CD4-positive, alpha-beta T cell (primary cell): ENCODE measurements at regions not wholly inside any gene's neighbourhood (a gene's known extent, or its start where the extent isn't known, plus 50 kb on each side); places are given as distances from the start of the nearest gene placed in this dataset.

Experiments
- ATAC-seq: fragments of 200-7000 bp; cut with Tn5 transposase; one replicate; pipeline ENCODE4 v1.10.0; 2022; ENCODE audit warnings: mild to moderate bottlenecking; ENCODE audit not compliant: poor library complexity
- CTCF ChIA-PET: fragments of 350-600 bp; sonication (Branson Sonifier 250); formaldehyde crosslinking; loops from one replicate; lab custom pipeline; 2021; ENCODE audit warnings: antibody characterized with exemption, inconsistent platforms; lab: Charles Lee
- POLR2A ChIA-PET: fragments of 350-600 bp; sonication (Branson Sonifier 250); formaldehyde crosslinking; loops from one replicate; lab custom pipeline; 2021; ENCODE audit warnings: antibody characterized with exemption, inconsistent platforms; lab: Charles Lee
- DNase-seq, 14 experiments: peaks; one replicate each; pipeline ENCODE4 v3.0.0-alpha.2; 2013 to 2020; ENCODE audit warnings: mixed read lengths in 2 of 14
- H3K27ac ChIP-seq, 2 donors: one replicate each; pipeline versions ENCODE4 v1.5.1 to v1.7.0; 2013; ENCODE audit warnings: low read length in 2 of 2, low read depth in 1 of 2, mild to moderate bottlenecking in 1 of 2
- H3K27me3 ChIP-seq, 2 experiments: 1 replicate in 1 of 2; 2 replicates in 1 of 2; pipeline versions ENCODE4 v1.6.1 to v1.7.0; 2013; ENCODE audit warnings: low read length in 2 of 2, control low read depth in 1 of 2, mild to moderate bottlenecking in 1 of 2, moderate library complexity in 1 of 2; ENCODE audit not compliant: insufficient read depth in 2 of 2, control insufficient read depth in 1 of 2
- H3K36me3 ChIP-seq: one replicate; pipeline ENCODE4 v1.6.1; 2013; ENCODE audit warnings: low read length, control low read depth; ENCODE audit not compliant: insufficient read depth
- H3K4me1 ChIP-seq: one replicate; pipeline ENCODE4 v1.6.1; 2013; ENCODE audit warnings: low read length, control low read depth; ENCODE audit not compliant: insufficient read depth
- H3K4me3 ChIP-seq: one replicate; pipeline ENCODE4 v1.5.1; 2013; ENCODE audit warnings: mild to moderate bottlenecking, low read length, moderate library complexity
- H3K9me3 ChIP-seq, 2 experiments: 1 replicate in 1 of 2; 2 replicates in 1 of 2; pipeline versions ENCODE4 v1.6.1 to v1.7.0; 2013; ENCODE audit warnings: low read length in 2 of 2, mild to moderate bottlenecking in 2 of 2, control low read depth in 1 of 2, moderate library complexity in 1 of 2; ENCODE audit not compliant: control insufficient read depth in 1 of 2, insufficient read depth in 1 of 2
- H3K27ac Mint-ChIP-seq: one replicate; pipeline ENCODE4 v1.8.0; 2020; ENCODE audit warnings: mixed read lengths
- H3K27me3 Mint-ChIP-seq: one replicate; pipeline ENCODE4 v1.8.0; 2021; ENCODE audit warnings: mixed read lengths
- H3K36me3 Mint-ChIP-seq: one replicate; pipeline ENCODE4 v1.8.0; 2021; ENCODE audit warnings: low read depth, mixed read lengths
- H3K4me1 Mint-ChIP-seq: one replicate; pipeline ENCODE4 v1.8.0; 2021; ENCODE audit warnings: low read depth, mixed read lengths
- H3K4me3 Mint-ChIP-seq: one replicate; pipeline ENCODE4 v1.8.0; 2020; ENCODE audit warnings: mild to moderate bottlenecking, mixed read lengths
- H3K9me3 Mint-ChIP-seq: one replicate; pipeline ENCODE4 v1.8.0; 2020; ENCODE audit warnings: mixed read lengths
- intact Hi-C, 2 experiments: fragments of 100-400 bp; cut with DNase I in 1 of 2; cut with micrococcal nuclease in 1 of 2; formaldehyde crosslinking; loops; one replicate each; pipeline versions ENCODE4 v1.15.1 to v1.9.0; 2023 to 2025; cut with DNase I, micrococcal nuclease
- TF ChIP-seq, protein P1 (sequence below): fragments of 200-600 bp; IDR thresholded peaks from one replicate; pipeline ENCODE4 v1.8.0; 2022; ENCODE audit warnings: antibody characterized with exemption, mild to moderate bottlenecking

- no peaks in the 10 kb centered on the region for H3K36me3 ChIP-seq
- DNase-seq (no peak), ATAC-seq (no peak)
- TF ChIP-seq, protein P1, sequence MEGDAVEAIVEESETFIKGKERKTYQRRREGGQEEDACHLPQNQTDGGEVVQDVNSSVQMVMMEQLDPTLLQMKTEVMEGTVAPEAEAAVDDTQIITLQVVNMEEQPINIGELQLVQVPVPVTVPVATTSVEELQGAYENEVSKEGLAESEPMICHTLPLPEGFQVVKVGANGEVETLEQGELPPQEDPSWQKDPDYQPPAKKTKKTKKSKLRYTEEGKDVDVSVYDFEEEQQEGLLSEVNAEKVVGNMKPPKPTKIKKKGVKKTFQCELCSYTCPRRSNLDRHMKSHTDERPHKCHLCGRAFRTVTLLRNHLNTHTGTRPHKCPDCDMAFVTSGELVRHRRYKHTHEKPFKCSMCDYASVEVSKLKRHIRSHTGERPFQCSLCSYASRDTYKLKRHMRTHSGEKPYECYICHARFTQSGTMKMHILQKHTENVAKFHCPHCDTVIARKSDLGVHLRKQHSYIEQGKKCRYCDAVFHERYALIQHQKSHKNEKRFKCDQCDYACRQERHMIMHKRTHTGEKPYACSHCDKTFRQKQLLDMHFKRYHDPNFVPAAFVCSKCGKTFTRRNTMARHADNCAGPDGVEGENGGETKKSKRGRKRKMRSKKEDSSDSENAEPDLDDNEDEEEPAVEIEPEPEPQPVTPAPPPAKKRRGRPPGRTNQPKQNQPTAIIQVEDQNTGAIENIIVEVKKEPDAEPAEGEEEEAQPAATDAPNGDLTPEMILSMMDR, result no peak
- CTCF ChIA-PET, result interaction anchor here (0.5 to 1.2 kb wide), 2 partner anchors 11 to 921 kb away, joined by 3 read pairs; no protein-coding TSS in a partner anchor
- no peaks in the 10 kb centered on the region for H3K4me1 ChIP-seq
- peaks cover 25% of the 10 kb centered on the region for H3K27me3 Mint-ChIP-seq
- no peaks in the 10 kb centered on the region for H3K36me3 Mint-ChIP-seq
- peaks cover 7% of the 10 kb centered on the region for H3K4me1 Mint-ChIP-seq
- no peak overlapping the region for H3K4me3 ChIP-seq
- H3K27ac ChIP-seq, result no peak overlapping the region
- intact Hi-C loops, result no loop called here
- H3K27me3 ChIP-seq, result no peaks in the 10 kb centered on the region
- no peaks in the 10 kb centered on the region for H3K9me3 Mint-ChIP-seq
- H3K9me3 ChIP-seq, result no peaks in the 10 kb centered on the region
- H3K27ac Mint-ChIP-seq, result no peak overlapping the region
- no peak overlapping the region for H3K4me3 Mint-ChIP-seq
- POLR2A ChIA-PET, result no interaction called here
Measured at GRCh38 chr2:12951657-12951973, 234.9 kb downstream of the TRIB2 start.

GRCh38 chr2:12953596-12953995, 236.9 kb downstream of the TRIB2 start:
- POLR2A ChIA-PET, result no interaction called here
- CTCF ChIA-PET, result no interaction called here
- intact Hi-C loops, result no loop called here
- H3K4me3 ChIP-seq, result no peak overlapping the region
- H3K27ac ChIP-seq, result no peak overlapping the region
- Mint-ChIP-seq H3K4me3 (no peak overlapping the region), H3K4me1 (peaks cover 7% of the 10 kb centered on the region), H3K9me3 (no peaks in the 10 kb centered on the region), H3K27me3 (peaks cover 25% of the 10 kb centered on the region), H3K27ac (no peak overlapping the region), H3K36me3 (no peaks in the 10 kb centered on the region)
- DNase-seq (no peak), ATAC-seq (no peak)
- H3K27me3 ChIP-seq, result no peaks in the 10 kb centered on the region
- H3K4me1 ChIP-seq, result no peaks in the 10 kb centered on the region
- TF ChIP-seq, protein P1, result no peak
- peaks cover 0 to 3% of the 10 kb centered on the region in 2 experiments for H3K9me3 ChIP-seq
- no peaks in the 10 kb centered on the region for H3K36me3 ChIP-seq

GRCh38 chr2:12955864-12956263, 239.1 kb downstream of the TRIB2 start:
- DNase-seq, result no peak
- Histone ChIP-seq H3K27ac (no peak overlapping the region), H3K36me3 (no peaks in the 10 kb centered on the region), H3K4me1 (no peaks in the 10 kb centered on the region), H3K9me3 (peaks cover 0 to 3% of the 10 kb centered on the region in 2 experiments), H3K4me3 (no peak overlapping the region), H3K27me3 (no peaks in the 10 kb centered on the region)
- POLR2A ChIA-PET, result no interaction called here
- H3K27me3 Mint-ChIP-seq, result peaks cover 33% of the 10 kb centered on the region
- no peak overlapping the region for H3K4me3 Mint-ChIP-seq
- no peaks in the 10 kb centered on the region for H3K9me3 Mint-ChIP-seq
- intact Hi-C loops, result no loop called here
- CTCF ChIA-PET, result no interaction called here
- no peaks in the 10 kb centered on the region for H3K36me3 Mint-ChIP-seq
- TF ChIP-seq, protein P1, result no peak
- no peak overlapping the region for H3K27ac Mint-ChIP-seq
- H3K4me1 Mint-ChIP-seq, result peaks cover 7% of the 10 kb centered on the region
- ATAC-seq, result no peak
